HL-60 (cell line): ENCODE measurements at regions not wholly inside any gene's neighbourhood (a gene's known extent, or its start where the extent isn't known, plus 50 kb on each side); places are given as distances from the start of the nearest gene placed in this dataset.

Source experiments
- POLR2AphosphoS5 ChIP-seq: IDR thresholded peaks from 2 replicates; pipeline ENCODE4 v1.6.1; 2012; ENCODE audit warnings: low read depth
- SPI1 ChIP-seq: IDR thresholded peaks from 2 replicates; pipeline ENCODE4 v1.6.1; 2012; ENCODE audit warnings: low read depth, mild to moderate bottlenecking, borderline replicate concordance
- TF ChIP-seq, protein P1 (sequence below): IDR thresholded peaks from one replicate; pipeline ENCODE4 v1.5.1; 2011; ENCODE audit warnings: low read length, control low read depth, inconsistent platforms; ENCODE audit not compliant: insufficient read depth

DNA sequence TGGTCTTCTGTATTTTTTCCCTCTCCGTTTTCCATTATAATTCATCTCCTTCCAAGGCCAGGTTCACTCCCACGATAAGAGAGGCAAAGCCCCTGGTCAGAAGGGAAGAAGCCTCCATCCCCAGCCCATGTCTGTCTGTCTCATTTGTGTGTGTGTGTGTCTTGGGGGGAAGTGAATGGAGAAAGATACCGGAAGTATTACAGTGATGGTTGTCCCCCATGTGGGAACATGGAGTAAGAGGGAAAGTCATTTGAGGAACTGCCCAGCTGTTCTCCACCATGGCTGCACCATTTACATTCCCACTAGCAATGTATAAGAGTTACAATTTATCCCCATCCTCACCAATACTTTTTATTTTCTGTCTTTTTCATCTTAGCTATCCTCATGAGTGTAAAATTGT lies 113.6 kb upstream of the ATP8B1 start:
- TF ChIP-seq, protein P1, sequence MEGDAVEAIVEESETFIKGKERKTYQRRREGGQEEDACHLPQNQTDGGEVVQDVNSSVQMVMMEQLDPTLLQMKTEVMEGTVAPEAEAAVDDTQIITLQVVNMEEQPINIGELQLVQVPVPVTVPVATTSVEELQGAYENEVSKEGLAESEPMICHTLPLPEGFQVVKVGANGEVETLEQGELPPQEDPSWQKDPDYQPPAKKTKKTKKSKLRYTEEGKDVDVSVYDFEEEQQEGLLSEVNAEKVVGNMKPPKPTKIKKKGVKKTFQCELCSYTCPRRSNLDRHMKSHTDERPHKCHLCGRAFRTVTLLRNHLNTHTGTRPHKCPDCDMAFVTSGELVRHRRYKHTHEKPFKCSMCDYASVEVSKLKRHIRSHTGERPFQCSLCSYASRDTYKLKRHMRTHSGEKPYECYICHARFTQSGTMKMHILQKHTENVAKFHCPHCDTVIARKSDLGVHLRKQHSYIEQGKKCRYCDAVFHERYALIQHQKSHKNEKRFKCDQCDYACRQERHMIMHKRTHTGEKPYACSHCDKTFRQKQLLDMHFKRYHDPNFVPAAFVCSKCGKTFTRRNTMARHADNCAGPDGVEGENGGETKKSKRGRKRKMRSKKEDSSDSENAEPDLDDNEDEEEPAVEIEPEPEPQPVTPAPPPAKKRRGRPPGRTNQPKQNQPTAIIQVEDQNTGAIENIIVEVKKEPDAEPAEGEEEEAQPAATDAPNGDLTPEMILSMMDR = no peak
- TF ChIP-seq SPI1 = peak; percentile 71
- TF ChIP-seq POLR2AphosphoS5 = no peak
